ENCODE measurements at regions not wholly inside any gene's neighbourhood (a gene's known extent, or its start where the extent isn't known, plus 50 kb on each side); places are given as distances from the start of the nearest gene placed in this dataset.

DNA sequence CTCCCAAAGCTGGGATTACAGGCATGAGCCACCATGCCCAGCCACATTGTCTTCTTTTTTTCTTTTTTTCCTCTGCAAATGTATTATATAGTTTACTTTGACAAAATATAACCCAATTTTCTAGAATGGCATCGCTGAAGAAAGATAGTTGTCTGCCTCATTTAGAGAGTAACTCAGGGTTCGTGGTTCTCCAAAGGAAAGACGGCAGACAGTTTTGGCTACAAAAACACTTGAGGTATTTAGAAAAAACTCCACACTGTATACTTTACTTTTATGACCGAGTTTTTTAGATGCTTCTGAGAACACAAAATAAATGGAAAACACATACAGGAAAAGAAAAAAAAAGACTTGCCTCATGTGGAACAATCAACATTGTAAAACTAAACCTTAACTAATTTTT lies 369.1 kb upstream of the ATP2B1 start:
- no peak for TF ChIP-seq CTCF (IDR thresholded peaks at IDR 0.05; ENCODE audit: borderline replicate concordance, extremely low read depth, low read length, poor library complexity, severe bottlenecking)
- no peak for TF ChIP-seq EZH2 (IDR thresholded peaks at IDR 0.05; ENCODE audit: borderline replicate concordance, low read depth, low read length, severe bottlenecking)
